Kidney tubule cell (primary cell): ENCODE measurements at regions not wholly inside any gene's neighbourhood (a gene's known extent, or its start where the extent isn't known, plus 50 kb on each side); places are given as distances from the start of the nearest gene placed in this dataset.

Source experiments
- DNase-seq: peaks from one replicate; pipeline ENCODE4 v3.0.0-alpha.2; 2018; ENCODE audit warnings: low spot score

DNA sequence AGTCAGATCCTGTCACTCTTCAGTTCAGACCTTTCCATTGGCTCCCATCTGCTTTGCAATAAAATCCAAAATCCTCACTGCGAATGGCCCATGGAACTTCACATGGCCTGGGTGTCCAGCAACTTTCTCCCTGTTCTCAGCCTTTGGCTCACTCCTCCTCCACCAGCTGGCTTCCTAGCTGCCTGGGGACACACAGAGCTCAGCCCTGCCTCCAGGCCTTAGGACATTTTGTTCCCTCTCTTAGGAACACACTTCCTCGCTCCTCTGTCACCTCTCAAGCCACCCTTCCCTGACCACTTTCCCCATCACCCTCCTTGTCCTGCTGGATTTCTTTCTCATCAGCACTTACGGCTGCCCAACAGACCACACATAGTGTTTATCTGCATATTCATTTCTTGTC is 419.6 kb downstream of the MED13L start:
- DNase-seq = no peak

DNA sequence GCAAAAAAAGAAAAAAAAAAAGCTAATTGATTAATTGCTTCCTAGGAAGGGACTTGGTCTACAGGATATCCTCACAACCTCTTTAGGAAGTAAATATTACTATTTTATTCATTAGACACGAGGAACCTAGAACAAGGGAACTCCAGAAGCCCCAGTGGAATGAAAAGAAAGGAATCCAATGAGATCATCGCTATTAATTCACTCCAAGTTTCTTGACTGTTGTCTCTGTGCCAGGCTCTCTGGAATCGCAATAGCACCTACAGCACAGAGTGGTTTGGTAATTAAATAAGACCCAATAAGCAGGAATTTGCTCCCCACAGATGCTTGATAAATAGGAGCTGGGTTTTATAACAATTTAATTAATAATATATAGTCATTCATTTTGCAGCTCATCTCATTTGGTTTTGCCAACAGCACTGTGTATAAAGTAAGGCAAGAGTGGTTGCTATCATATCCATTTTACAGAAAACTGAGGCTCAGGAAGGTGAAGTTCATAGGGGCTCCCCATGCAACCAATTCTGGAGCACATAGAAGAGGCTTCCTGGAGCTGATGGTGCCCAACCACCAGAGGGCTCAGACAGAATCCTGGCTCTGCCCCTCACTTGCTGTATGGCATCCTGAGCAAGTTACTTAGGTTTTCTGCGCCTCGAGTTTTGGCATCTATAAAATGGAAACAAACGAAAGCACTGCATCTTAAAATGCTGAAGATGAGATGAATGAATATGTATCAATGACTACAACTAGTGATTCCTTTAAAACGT is 420.2 kb downstream of the MED13L start:
- no peak for DNase-seq

DNA sequence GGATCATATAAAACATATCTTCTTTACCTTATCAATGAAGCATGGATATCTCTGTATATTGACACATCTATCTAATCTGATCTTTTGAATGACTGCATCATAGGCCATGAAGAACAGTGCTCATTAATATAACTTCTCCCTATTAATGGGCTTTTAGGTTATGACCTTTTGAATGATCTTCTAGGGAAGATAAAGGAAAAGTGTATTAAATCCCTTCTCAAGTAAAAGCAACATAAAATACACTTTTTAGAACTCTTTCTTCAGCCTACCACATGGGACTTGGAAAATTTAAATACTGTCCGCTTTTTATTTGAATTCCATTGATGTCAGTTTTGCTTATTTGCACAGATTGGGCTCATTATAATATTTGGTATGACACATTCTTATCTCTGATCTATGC is 425.4 kb downstream of the MED13L start:
- no peak for DNase-seq

DNA sequence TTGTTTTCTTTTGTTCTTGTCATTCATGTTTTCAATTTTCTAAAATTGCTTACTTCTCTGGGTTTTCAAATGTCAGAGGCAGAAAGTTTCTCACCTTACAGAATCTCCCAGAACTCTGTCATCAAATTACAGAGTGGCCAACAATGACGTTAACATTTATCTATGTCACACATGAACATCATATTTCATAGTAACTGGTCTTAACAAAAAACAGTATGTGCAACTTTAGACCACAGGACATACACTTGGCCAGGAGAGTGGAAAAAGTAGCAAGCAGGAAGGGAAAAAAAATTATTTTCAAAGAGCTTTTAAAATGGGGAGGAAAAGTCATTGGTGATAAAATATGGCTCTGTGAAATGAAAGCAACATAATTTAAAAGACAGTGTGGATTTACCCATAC is 426.5 kb downstream of the MED13L start:
- no peak for DNase-seq

DNA sequence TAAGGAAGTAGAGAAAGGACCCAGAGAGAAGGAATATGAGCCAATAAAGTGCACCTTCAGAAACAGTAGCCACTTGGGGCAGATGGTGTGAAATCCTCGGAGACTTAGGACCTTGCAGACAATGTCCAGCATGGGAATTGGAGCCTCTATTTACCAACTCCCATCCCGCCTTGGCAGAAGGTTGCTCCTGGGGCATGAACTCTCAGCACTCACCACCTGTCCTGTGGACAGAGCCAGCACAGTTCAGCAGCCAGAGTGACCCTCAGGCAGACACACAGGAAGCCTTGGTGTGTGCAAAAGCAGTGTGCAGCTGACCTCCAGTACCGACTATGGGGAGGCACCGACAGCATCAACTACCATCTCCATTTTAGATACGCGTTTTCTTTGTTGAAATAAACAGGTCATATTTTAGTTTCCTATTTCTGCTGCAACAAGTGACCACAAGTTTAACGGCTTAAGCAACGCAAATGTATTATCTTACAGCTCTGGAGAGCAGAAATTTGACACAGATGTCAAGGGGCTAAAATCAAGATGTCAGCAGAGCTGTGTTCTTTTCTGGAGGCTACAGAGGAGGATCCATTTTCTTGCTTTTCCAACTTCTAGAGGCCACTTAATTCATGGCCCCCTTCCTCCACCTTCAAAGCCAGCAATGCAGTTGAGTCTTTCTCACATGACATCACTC is 428.1 kb downstream of the MED13L start:
- DNase-seq = no peak

DNA sequence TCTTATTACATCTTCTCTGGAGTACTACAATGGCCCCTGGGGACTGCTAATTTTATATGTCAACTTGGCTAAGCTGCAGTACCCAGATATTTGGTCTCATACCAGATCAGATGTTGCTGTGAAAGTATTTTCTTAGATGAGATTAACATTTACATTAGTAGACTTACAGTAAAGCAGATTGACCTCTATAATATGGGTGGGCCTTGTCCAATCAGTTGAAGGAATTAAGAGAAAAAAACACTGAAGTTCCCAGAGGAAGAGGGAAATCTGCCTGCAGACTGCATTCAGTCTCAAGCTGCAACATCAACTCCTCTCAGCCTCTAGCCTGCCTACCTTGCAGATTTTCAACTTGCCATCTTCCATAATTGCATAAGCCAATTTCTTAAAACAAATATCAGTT is 430.1 kb downstream of the MED13L start:
- DNase-seq = no peak

DNA sequence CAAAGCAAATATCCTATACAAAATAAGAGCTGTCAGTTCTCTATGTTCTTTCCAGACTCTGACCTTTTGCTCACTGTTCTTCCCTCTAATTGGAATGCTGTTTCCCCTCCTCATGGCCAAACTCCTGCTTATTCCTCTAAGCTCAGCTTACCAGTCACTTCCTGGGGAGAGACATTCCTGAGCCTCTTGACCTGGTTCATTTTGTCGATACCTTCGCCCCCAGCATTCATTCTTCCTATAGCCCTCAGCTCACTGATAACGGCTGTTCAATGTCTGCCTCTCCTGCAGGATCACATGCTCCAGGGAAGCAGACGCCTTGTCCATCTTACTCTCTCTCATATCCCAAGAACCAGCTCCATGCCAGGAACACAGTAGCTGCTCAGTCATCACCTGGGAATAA is 431.0 kb downstream of the MED13L start:
- no peak for DNase-seq

DNA sequence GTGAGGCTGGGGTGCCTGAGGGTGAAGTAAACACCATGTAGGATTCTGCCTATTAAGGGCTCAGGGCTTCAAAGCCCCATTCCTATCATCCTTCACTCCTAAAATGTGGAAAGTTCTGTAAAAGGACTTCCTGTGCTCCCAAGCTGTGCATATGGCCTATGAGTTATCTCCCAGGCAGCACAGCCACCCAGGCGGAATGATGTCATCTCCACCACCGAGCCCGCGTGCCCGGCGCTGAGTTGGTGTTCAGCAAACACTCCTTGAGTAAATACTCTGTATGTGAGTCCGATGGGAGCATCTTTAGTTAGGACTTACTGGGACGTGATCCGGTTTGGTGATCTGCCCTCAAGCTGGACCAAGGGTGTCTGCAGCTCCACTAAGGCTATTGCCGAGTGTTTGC is 437.3 kb downstream of the MED13L start:
- no peak for DNase-seq

DNA sequence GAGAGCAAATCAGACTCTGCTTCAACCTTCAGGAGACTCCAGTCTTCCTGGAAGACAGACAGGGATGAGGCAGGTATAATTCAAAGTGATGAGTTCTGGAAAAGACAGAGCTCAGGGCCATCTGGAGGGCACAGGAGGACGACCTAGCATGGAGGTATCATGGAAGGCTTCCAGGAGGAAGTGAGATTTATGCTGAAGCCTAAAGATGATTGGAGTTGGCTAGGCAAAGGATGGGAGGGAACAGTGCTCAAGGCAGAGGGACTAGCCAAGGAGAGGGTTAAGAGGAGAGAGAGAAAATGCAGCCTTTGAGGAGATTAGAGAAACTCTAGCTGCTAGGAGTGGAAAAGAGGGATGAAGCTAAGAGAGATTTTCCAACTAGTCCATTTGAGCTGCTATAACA is 438.5 kb downstream of the MED13L start:
- no peak for DNase-seq

DNA sequence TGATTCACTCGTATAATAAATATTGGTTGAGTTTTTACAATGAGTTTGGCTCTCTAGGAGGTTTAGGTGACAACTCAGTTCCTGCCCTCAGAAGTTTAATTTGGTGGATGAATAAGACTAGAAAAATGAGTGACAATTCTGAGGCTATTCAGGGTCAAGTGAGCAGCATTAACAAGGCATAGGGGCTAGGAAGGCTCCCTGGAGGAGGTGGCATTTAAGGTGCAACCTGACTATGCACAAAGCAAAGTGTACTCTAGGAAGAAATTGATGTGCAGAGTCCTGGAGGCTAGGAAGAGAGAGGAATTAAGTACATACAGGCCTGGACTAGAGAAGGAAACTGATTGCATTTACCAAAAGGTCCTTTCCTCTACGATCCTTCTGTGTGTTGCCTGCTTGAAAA is 440.3 kb downstream of the MED13L start:
- DNase-seq = no peak

DNA sequence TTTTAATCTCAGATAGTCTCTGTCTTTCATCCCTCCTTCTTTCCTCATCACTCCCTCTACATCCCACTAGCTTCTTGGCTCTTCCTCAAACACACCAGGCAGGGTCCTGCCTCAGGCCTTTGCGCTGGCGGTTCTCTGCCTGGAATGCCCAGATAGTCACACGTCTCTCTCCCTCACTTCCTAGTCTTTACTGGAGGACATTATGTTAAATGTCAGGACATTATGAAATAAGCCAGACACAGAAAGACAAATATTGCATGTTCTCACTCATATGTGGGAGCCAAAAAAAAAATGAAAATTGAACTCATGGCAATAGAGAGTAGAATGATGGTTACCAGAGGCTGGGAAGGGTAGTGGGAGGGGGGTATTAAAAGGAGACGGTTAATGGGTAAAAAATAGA is 442.0 kb downstream of the MED13L start:
- no peak for DNase-seq

DNA sequence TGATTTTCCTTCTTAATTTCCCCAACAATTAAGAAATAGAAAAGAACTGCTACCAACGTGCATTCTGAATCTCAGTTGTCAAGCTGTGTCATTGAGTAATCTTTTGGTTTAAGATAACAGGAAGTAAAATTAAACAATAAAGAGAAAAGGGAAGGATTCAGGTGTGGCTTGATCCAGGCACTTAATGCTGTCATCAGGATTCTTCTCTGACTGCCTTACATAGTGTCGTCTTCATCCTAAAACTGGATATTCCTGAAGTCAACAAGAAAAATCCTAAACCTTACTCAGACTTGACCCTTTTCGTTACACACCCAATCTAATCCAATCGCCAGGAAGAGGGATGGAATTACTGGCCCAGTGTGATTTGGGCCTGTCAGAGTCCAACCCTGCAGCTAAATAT is 443.8 kb downstream of the MED13L start:
- DNase-seq = no peak

DNA sequence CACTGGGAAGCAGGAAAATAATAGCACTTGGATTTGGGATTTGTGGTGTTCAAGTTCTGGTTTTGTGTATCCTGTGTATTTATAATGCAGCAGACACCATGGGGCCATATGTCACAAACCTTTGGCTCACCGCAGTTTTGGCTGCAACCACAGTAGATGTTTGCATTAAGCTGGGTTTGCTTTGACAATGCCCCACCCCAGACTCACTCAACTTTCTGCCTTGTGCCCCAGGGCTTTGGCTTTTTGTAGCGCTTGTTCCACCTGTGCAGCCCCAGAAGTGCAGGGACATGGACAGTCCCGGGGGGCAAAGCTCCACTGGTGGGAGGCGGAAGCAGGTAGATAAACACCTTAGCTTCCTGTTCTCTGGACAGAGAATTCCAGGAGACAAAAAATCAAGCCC is 446.9 kb downstream of the MED13L start:
- DNase-seq = no peak

DNA sequence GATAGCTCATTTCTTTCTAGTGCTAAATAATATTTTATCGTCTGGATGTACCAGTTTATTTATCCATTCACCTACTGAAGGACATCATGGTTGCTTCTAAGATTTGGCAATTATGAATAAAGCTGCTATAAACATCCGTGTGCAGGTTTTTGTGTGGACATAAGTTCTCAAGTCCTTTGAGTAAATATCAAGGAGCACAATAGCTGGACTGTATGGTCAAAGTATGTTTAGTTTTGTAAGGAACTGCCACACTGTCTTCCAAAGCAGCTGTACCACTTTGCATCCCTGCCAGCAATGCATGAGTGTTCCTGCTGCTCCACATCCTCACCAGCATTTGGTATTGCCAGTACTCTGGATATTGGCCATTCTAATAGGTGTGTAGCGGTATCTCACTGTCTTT is 447.4 kb downstream of the MED13L start:
- DNase-seq = no peak

DNA sequence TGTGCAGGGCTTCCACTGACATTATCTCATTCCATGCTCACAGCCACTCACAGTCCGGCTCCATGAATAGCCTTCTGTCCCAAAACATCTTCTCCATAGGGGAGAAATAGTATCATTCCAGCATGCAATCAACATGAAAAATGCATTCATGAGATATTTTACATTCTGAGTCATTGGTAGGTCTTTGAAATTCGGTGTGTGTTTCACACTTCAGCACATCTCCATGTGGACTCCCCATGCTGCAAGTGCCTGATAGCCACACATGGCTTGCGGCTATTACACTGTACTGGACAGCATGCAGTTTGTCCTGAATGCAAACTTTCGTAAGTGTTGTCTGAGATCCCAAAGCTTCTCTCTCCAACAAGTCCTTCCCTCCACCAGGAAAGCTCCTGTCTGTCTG is 449.3 kb downstream of the MED13L start:
- no peak for DNase-seq

DNA sequence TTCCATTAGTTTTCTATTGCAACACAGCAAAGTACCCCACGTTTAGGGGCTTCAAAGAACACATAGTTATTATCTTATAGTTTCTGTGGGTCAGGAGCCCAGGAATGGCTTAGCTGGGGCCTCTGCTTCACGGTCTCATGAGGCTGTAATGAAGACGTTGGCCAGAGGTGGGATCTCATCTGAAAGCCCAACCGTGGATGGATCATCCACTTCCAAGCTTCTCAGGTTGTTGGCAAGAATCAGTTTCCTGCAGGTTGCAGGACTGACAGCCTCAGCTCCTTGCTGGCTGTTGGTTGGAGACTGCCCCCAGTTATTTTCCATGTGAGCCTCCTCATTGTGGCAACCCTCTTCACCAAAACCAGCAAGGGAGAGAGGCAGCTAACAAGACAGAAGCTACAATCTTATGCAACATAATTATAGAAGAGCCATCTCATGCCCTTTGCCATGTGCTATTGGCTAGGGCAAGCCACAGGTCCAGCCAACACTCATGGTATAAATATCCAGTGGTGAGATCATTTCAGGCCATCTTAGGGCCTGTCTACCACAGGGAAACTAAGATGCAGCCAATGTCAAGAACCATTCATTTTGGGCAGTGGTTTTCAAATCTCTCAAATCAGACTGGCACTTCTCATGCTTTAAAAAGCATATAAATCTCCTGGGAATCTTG is 452.4 kb downstream of the MED13L start:
- DNase-seq = no peak

DNA sequence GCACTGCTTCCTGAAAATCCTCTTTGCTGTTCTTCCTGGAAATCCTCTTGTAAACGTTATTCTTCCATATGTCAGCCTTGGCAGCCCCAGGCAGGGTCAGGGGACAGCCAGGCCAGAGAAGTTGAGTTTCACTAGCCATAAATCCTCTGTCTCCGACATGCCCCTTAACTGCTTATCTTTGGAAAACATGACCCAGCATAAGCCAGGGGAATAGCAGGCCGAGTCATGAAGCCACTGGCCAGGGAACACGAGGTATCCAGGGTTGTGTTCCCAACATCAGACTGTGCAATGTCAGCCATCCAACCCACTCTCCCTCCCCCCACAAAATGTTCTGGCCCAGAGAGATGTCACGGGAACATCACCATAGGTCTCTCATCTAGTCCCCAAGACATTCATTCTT is 453.9 kb downstream of the MED13L start:
- no peak for DNase-seq

DNA sequence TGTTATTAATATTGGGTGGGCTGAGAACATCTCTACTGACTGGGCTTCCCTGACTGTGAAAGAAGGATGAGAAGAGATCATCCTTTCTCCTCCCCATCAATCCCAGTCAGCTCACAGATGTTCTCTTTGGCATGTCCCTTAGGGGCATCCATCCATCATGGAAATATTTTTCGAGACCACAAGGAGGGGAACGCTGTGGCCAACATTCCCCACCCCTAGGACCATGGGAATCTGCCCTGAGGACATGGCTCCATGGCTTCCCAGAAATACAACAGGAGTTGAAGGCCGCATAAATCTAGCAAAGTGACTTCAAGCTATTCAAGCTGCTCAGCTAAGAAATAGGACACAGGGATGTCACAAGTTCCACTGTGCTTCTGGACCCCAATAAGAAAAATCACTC is 456.8 kb downstream of the MED13L start:
- DNase-seq = no peak

DNA sequence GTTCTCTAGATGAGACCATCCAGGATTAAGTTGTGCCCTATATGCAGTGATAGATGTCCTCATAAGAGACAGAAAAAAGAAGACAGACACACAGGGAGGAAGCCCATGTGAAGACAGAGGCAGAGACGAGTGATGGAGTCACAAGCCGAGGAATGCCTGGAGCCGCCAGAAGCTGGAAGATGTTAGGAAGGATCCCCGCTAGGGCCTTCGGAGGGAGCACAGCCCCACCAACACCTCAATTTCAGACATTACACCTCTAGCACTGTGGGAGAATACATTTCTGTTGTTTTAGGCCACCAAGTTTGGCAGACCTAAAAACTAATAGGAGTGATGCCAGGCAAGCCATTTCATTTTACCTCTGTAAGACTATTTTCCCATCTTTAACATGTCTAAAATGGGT is 458.5 kb downstream of the MED13L start:
- DNase-seq = no peak

DNA sequence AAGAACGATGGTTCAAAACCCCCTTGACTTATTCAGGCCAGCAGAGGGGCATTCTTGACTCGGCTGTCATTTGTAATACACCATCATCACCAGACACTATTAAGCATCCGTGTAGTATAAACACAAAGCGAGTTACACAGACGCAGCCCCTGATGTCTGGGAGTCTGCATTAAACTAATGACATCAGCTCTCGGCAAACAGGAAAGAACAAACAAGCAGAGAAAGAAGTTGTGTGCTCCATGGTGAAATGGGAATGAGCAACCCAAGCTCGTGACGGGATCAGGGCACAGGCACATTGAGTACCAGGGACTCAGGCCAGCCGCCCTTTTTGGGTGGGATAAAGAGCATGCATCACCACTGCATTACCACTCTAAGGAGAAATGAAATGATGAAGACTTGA is 460.1 kb downstream of the MED13L start:
- DNase-seq = no peak

DNA sequence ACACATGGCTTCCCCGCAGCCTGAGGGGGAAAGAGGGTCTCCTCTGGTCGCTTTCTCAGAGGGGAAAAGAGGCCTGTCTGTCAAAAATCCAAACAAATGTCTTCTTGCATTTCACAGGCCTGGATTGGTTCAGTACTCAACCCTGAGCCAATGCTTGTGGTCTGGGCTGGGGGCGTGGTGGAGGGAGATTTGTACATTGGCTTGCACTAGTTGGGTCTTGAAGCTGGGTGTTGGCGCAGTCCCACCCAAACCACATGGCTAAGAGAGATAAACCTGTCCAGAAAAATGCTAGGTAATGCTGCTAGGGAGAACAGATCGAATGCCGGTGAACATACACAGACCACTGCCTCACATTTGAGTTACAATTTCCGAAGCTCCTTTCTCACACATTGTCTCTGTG is 461.6 kb downstream of the MED13L start:
- no peak for DNase-seq

DNA sequence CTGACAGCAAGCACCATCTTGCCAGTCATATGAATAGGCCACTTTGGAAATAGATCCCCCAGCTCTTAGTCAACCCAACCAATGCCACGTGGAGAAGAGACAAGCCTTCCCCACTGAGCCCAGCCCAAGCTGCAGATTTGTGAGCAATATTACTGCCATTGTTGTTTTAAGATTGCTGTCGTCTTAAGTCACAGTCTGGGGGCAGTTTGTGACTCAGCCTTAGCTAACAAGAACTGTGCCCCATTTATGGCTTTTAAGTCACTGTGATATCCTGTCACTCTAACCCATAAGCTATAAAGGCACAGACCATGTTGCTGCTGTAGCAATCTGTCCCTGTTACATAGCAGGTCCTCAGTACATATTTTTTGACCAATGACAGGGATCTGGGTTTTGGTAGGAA is 464.2 kb downstream of the MED13L start:
- DNase-seq = no peak

DNA sequence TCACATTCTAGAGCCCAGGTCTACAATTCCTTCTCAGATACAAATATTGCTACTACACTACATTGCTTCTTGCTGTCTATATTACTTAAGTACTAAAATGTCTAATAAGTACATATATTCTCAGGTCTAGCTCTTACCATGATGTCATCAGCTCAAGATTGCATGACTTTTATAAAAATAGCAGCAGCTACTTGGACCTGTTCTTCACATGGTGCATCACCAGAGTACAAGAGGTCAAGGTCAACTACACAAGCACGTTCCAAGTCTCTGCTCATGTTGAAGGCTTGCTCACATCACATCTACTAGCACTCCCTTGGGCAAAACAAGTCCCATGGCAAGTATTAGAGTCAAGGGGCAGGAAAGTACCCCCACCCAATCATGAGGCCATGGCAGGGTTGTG is 465.6 kb downstream of the MED13L start:
- no peak for DNase-seq

DNA sequence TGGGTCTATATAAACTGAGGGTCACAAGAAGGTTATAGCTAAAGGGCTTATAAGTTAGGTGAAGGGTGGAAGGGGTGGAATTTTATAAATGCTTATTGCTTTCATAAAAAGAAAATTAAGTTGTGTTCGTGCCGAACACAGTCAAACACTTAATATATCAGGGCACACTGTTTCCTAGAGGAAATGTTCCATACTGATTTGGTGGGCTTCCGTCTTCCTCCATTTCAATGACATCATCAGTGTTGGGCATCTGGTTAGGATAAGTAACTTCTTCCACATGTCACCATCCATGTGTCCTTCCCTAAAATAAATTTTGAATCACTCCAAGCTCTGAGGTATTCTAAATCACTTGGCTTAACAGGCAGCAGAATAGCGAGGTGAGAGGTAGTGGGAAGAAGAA is 466.4 kb downstream of the MED13L start:
- DNase-seq = no peak
